GM23338 (cell line): ENCODE measurements at regions not wholly inside any gene's neighbourhood (a gene's known extent, or its start where the extent isn't known, plus 50 kb on each side); places are given as distances from the start of the nearest gene placed in this dataset.

Source experiments
- ATAC-seq: fragments of 200-7000 bp; cut with Tn5 transposase; 3 replicates; pipeline ENCODE4 v1.9.1; 2020
- DNase-seq: peaks from one replicate; pipeline ENCODE4 v3.0.0-alpha.2; 2015; ENCODE audit warnings: low spot score
- H2AFZ ChIP-seq: fragments of 200-600 bp; sonication (generic); 2 replicates; pipeline ENCODE4 v1.8.0; 2016; ENCODE audit warnings: antibody characterized with exemption, mild to moderate bottlenecking, moderate library complexity
- H3F3A ChIP-seq: fragments of 200-600 bp; sonication (generic); replicated peaks from 2 replicates; pipeline ENCODE4 v1.8.0; 2017; ENCODE audit warnings: antibody characterized with exemption, mixed run types, low read depth
- H3K27ac ChIP-seq: fragments of 200-600 bp; sonication (generic); 2 replicates; pipeline ENCODE4 v1.6.1; 2016; ENCODE audit warnings: low read depth
- H3K27me3 ChIP-seq: fragments of 200-600 bp; sonication (generic); 2 replicates; pipeline ENCODE4 v1.8.0; 2016; ENCODE audit warnings: mild to moderate bottlenecking, mixed run types, moderate library complexity; ENCODE audit not compliant: insufficient read depth
- H3K36me3 ChIP-seq: fragments of 200-600 bp; sonication (generic); 2 replicates; pipeline ENCODE4 v1.8.0; 2016; ENCODE audit warnings: mild to moderate bottlenecking; ENCODE audit not compliant: insufficient read depth
- H3K4me1 ChIP-seq: fragments of 200-600 bp; sonication (generic); 2 replicates; pipeline ENCODE4 v1.8.0; 2016; ENCODE audit warnings: mild to moderate bottlenecking, moderate library complexity; ENCODE audit not compliant: insufficient read depth
- H3K4me2 ChIP-seq: fragments of 200-600 bp; sonication (generic); 2 replicates; pipeline ENCODE4 v1.7.1; 2017; ENCODE audit warnings: mixed run types
- H3K4me3 ChIP-seq: fragments of 200-600 bp; sonication (generic); 2 replicates; pipeline ENCODE4 v1.6.1; 2016; ENCODE audit warnings: mixed run types
- H3K79me2 ChIP-seq: fragments of 200-600 bp; sonication (generic); replicated peaks from 2 replicates; pipeline ENCODE4 v1.8.0; 2017; ENCODE audit warnings: mild to moderate bottlenecking; ENCODE audit not compliant: insufficient read depth
- H3K9me2 ChIP-seq: fragments of 200-600 bp; sonication (generic); 2 replicates; pipeline ENCODE4 v1.8.0; 2017; ENCODE audit not compliant: insufficient read depth
- H4K20me1 ChIP-seq: fragments of 200-600 bp; sonication (generic); replicated peaks from 2 replicates; pipeline ENCODE4 v1.8.0; 2017; ENCODE audit warnings: mild to moderate bottlenecking; ENCODE audit not compliant: insufficient read depth
- H3K27ac Mint-ChIP-seq: 2 replicates; pipeline ENCODE4 v1.8.0; 2020; ENCODE audit warnings: inconsistent platforms, mild to moderate bottlenecking, moderate library complexity, mixed read lengths
- H3K27me3 Mint-ChIP-seq: 3 replicates; pipeline ENCODE4 v1.8.0; 2022; ENCODE audit warnings: low read depth, mild to moderate bottlenecking, moderate library complexity, mixed read lengths, inconsistent platforms; ENCODE audit not compliant: insufficient read depth, poor library complexity
- H3K36me3 Mint-ChIP-seq: 3 replicates; pipeline ENCODE4 v1.8.0; 2021; ENCODE audit warnings: low read depth, mild to moderate bottlenecking, inconsistent platforms, moderate library complexity, mixed read lengths
- H3K4me1 Mint-ChIP-seq: 3 replicates; pipeline ENCODE4 v1.8.0; 2020; ENCODE audit warnings: mild to moderate bottlenecking, inconsistent platforms, mixed read lengths
- H3K4me3 Mint-ChIP-seq: 3 replicates; pipeline ENCODE4 v1.8.0; 2021; ENCODE audit warnings: moderate library complexity, mild to moderate bottlenecking, inconsistent platforms, mixed read lengths
- H3K9me3 Mint-ChIP-seq: 3 replicates; pipeline ENCODE4 v1.8.0; 2020; ENCODE audit warnings: moderate library complexity, mild to moderate bottlenecking, inconsistent platforms, mixed read lengths
- EZH2 ChIP-seq: fragments of 200-600 bp; sonication (generic); IDR thresholded peaks from one replicate; pipeline ENCODE4 v1.8.0; 2017; ENCODE audit warnings: antibody characterized with exemption, mild to moderate bottlenecking, low read depth; ENCODE audit not compliant: unreplicated experiment
- EZH2phosphoT487 ChIP-seq: fragments of 200-600 bp; sonication (generic); IDR thresholded peaks from one replicate; pipeline ENCODE4 v1.8.1; 2018; ENCODE audit warnings: antibody characterized with exemption; ENCODE audit not compliant: unreplicated experiment
- JUNB ChIP-seq: IDR thresholded peaks from one replicate; pipeline ENCODE4 v1.6.1; 2016; ENCODE audit warnings: antibody characterized with exemption; ENCODE audit not compliant: unreplicated experiment
- NANOG ChIP-seq: IDR thresholded peaks from 2 replicates; pipeline ENCODE4 v1.6.1; 2016; ENCODE audit warnings: antibody characterized with exemption, borderline replicate concordance
- POLR2AphosphoS5 ChIP-seq: IDR thresholded peaks from 2 replicates; pipeline ENCODE4 v1.6.1; 2016; ENCODE audit warnings: antibody characterized with exemption, low read depth
- ZNF114 ChIP-seq: fragments of 250-450 bp; sonication (Bioruptor Pico); IDR thresholded peaks from 2 replicates; pipeline ENCODE4 v1.5.0; 2020; ENCODE audit warnings: mild to moderate bottlenecking, moderate library complexity
- TF ChIP-seq, protein P1 (sequence below): fragments of 250-450 bp; sonication (Bioruptor Pico); IDR thresholded peaks from 2 replicates; pipeline ENCODE4 v1.5.0; 2020; ENCODE audit warnings: mild to moderate bottlenecking, moderate library complexity

DNA sequence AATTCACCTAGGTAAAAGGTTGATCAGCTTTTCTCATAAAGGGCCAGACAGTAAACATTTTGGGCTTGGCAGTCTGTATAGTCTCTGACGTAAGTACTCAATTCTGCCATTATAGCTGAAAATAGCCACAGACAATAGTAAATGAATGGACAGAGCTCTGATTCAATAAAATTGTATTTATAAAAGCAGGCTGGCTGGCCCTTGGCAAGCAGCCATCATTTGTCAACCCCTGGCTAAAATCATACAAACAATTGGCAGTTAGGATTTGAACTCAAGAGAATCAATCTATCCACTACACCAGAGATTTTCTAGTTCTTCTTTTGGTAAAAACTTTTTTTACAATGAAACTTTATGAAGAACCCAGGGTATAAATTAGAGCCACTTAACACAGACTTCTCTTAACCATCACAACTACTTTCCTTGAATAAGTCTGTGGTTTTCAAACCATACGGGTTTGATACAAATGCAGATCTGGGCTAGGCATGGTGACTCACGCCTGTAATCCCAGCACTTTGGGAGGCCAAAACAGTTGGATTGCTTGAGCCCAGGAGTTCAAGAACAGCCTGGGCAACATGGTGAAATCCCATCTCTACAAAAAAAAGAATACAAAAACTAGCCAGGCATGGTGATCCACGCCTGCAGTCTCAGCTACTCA is 124.5 kb downstream of the SLC16A9 start:
- H3K79me2 ChIP-seq: no peaks in the 10 kb centered on the region
- Mint-ChIP-seq H3K4me1 (no peaks in the 10 kb centered on the region), H3K9me3 (peaks cover 3% of the 10 kb centered on the region; the same call in 2 of the 3 replicates), H3K4me3 (no peak overlapping the region), H3K27ac (peak overlapping the region; percentile 79), H3K27me3 (no peaks in the 10 kb centered on the region), H3K36me3 (no peaks in the 10 kb centered on the region)
- H3K4me2 ChIP-seq: no peak overlapping the region
- no peak overlapping the region for H3K27ac ChIP-seq
- H2AFZ ChIP-seq: peak overlapping the region; percentile 14; the same call in 1 of the 2 replicates
- H4K20me1 ChIP-seq: no peaks in the 10 kb centered on the region
- H3K9me2 ChIP-seq: peaks cover 6% of the 10 kb centered on the region; the same call in 1 of the 2 replicates
- no peak overlapping the region for H3K4me3 ChIP-seq
- ATAC-seq: no peak
- no peak for DNase-seq
- H3K36me3 ChIP-seq: no peaks in the 10 kb centered on the region
- no peak for TF ChIP-seq EZH2phosphoT487
- TF ChIP-seq, protein P1, sequence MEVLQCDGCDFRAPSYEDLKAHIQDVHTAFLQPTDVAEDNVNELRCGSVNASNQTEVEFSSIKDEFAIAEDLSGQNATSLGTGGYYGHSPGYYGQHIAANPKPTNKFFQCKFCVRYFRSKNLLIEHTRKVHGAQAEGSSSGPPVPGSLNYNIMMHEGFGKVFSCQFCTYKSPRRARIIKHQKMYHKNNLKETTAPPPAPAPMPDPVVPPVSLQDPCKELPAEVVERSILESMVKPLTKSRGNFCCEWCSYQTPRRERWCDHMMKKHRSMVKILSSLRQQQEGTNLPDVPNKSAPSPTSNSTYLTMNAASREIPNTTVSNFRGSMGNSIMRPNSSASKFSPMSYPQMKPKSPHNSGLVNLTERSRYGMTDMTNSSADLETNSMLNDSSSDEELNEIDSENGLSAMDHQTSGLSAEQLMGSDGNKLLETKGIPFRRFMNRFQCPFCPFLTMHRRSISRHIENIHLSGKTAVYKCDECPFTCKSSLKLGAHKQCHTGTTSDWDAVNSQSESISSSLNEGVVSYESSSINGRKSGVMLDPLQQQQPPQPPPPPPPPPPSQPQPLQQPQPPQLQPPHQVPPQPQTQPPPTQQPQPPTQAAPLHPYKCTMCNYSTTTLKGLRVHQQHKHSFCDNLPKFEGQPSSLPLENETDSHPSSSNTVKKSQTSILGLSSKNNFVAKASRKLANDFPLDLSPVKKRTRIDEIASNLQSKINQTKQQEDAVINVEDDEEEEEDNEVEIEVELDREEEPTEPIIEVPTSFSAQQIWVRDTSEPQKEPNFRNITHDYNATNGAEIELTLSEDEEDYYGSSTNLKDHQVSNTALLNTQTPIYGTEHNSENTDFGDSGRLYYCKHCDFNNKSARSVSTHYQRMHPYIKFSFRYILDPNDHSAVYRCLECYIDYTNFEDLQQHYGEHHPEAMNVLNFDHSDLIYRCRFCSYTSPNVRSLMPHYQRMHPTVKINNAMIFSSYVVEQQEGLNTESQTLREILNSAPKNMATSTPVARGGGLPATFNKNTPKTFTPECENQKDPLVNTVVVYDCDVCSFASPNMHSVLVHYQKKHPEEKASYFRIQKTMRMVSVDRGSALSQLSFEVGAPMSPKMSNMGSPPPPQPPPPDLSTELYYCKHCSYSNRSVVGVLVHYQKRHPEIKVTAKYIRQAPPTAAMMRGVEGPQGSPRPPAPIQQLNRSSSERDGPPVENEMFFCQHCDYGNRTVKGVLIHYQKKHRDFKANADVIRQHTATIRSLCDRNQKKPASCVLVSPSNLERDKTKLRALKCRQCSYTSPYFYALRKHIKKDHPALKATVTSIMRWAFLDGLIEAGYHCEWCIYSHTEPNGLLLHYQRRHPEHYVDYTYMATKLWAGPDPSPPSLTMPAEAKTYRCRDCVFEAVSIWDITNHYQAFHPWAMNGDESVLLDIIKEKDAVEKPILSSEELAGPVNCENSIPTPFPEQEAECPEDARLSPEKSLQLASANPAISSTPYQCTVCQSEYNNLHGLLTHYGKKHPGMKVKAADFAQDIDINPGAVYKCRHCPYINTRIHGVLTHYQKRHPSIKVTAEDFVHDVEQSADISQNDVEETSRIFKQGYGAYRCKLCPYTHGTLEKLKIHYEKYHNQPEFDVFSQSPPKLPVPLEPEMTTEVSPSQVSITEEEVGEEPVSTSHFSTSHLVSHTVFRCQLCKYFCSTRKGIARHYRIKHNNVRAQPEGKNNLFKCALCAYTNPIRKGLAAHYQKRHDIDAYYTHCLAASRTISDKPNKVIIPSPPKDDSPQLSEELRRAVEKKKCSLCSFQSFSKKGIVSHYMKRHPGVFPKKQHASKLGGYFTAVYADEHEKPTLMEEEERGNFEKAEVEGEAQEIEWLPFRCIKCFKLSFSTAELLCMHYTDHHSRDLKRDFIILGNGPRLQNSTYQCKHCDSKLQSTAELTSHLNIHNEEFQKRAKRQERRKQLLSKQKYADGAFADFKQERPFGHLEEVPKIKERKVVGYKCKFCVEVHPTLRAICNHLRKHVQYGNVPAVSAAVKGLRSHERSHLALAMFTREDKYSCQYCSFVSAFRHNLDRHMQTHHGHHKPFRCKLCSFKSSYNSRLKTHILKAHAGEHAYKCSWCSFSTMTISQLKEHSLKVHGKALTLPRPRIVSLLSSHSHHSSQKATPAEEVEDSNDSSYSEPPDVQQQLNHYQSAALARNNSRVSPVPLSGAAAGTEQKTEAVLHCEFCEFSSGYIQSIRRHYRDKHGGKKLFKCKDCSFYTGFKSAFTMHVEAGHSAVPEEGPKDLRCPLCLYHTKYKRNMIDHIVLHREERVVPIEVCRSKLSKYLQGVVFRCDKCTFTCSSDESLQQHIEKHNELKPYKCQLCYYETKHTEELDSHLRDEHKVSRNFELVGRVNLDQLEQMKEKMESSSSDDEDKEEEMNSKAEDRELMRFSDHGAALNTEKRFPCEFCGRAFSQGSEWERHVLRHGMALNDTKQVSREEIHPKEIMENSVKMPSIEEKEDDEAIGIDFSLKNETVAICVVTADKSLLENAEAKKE: no peak
- no peak for TF ChIP-seq EZH2
- TF ChIP-seq POLR2AphosphoS5: no peak
- no peak for TF ChIP-seq ZNF114 (CRISPR knock-in tag)
- TF ChIP-seq JUNB: no peak
- no peak for TF ChIP-seq NANOG
- H3K27me3 ChIP-seq: no peaks in the 10 kb centered on the region
- no peaks in the 10 kb centered on the region for H3K4me1 ChIP-seq
- no peaks in the 10 kb centered on the region for H3F3A ChIP-seq
